ENCODE measurements at regions not wholly inside any gene's neighbourhood (a gene's known extent, or its start where the extent isn't known, plus 50 kb on each side); places are given as distances from the start of the nearest gene placed in this dataset.

DNA sequence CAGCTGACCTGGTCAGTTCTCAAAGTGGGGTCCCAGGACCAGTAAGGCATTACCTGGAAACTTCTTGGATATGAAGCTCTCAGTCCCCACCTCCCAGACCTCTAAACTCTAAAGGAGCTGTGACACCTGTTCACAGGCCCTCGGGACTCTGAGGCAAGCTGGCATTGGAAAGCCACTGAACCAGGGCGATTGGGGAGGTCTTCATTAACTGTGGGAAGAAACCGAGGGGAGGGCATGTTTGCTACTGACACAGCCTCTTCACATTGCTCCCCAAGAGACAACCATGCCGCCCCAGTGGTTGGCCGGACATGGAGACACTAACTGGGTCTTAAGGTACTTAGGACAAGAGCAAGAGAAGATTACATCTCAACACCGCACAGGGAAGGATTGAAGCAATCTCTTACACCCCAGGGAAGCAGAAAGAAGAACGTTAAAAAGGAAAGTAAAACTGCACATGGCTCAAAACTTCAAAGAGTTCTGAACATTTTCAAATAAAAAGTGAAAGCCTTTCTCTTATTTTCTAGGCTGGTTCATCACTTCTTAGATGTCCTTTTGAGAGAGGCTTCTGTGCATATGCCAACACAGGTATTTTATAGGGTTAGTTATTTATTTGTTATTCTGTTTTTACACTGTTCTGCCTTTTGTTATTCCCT is 210.0 kb upstream of the CST7 start:
- no peaks in the 10 kb centered on the region for H3K9me3 ChIP-seq (ENCODE audit: control insufficient read depth, insufficient read depth, low read depth, low read length)
- TF ChIP-seq SIN3A (IDR thresholded peaks at IDR 0.05; ENCODE audit: borderline replicate concordance, insufficient read depth, low read depth, low read length) = no peak
- TF ChIP-seq, protein P1, sequence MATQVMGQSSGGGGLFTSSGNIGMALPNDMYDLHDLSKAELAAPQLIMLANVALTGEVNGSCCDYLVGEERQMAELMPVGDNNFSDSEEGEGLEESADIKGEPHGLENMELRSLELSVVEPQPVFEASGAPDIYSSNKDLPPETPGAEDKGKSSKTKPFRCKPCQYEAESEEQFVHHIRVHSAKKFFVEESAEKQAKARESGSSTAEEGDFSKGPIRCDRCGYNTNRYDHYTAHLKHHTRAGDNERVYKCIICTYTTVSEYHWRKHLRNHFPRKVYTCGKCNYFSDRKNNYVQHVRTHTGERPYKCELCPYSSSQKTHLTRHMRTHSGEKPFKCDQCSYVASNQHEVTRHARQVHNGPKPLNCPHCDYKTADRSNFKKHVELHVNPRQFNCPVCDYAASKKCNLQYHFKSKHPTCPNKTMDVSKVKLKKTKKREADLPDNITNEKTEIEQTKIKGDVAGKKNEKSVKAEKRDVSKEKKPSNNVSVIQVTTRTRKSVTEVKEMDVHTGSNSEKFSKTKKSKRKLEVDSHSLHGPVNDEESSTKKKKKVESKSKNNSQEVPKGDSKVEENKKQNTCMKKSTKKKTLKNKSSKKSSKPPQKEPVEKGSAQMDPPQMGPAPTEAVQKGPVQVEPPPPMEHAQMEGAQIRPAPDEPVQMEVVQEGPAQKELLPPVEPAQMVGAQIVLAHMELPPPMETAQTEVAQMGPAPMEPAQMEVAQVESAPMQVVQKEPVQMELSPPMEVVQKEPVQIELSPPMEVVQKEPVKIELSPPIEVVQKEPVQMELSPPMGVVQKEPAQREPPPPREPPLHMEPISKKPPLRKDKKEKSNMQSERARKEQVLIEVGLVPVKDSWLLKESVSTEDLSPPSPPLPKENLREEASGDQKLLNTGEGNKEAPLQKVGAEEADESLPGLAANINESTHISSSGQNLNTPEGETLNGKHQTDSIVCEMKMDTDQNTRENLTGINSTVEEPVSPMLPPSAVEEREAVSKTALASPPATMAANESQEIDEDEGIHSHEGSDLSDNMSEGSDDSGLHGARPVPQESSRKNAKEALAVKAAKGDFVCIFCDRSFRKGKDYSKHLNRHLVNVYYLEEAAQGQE (IDR thresholded peaks at IDR 0.05; ENCODE audit: insufficient read depth in 1 of 2, low read depth in 2 of 2, low read length in 1 of 2) = no peak
- no peak for TF ChIP-seq TCF7L2 (IDR thresholded peaks at IDR 0.05; ENCODE audit: low read depth, low read length)
- no peak for TF ChIP-seq POLR2AphosphoS5 (IDR thresholded peaks at IDR 0.05; ENCODE audit: low read depth, low read length)
- no peak for DNase-seq (ENCODE audit: low read depth, low spot score)
- in situ Hi-C loops (cut with HindIII; ENCODE audit: low pct_unique_long_range_greater_than_20kb, low sequenced_read_pairs) = no loop called here
- intact Hi-C loops (cut with micrococcal nuclease; ENCODE audit: unreplicated experiment) = no loop called here
- BruUV-seq (replicated peaks) = no TSS peak
- no peaks in the 10 kb centered on the region for H3K36me3 ChIP-seq (ENCODE audit: control insufficient read depth, insufficient read depth, low read length)
- H3K4me1 ChIP-seq (ENCODE audit: control insufficient read depth, insufficient read depth, low read length) = no peaks in the 10 kb centered on the region
- ChIA-PET POLR2A (no interaction called here), CTCF (no interaction called here)
- H3K27ac ChIP-seq (ENCODE audit: low read length) = no peak overlapping the region
- ATAC-seq = no peak
- no peak overlapping the region for H3K4me3 ChIP-seq (ENCODE audit: low read depth in 2 of 2, low read length in 2 of 2)
- no peaks in the 10 kb centered on the region for H3K27me3 ChIP-seq (ENCODE audit: control insufficient read depth, insufficient read depth, low read length)

DNA sequence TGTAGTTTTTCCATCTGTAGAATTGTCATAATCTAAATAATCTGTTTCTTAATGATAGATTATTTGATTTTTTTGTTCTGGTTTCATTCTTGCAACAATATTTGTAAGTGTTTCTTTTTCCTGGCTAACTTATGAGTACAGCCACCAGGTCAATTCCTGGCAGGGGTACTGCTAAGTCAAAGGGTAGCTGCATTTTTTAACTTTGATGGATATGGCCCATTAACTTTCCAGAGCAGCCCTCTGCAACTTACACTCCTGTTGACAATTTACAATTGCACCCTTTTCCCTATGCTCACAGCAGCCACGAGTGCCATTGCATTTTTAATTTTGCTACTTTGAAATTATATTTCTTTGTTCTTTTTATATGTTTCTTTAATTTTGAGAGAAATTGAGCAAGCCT is 209.3 kb upstream of the CST7 start:
- no peak for ATAC-seq
- no peak overlapping the region for H3K4me3 ChIP-seq (ENCODE audit: low read depth in 2 of 2, low read length in 2 of 2)
- no peaks in the 10 kb centered on the region for H3K9me3 ChIP-seq (ENCODE audit: control insufficient read depth, insufficient read depth, low read depth, low read length)
- intact Hi-C loops (cut with micrococcal nuclease; ENCODE audit: unreplicated experiment) = no loop called here
- no peak for DNase-seq (ENCODE audit: low read depth, low spot score)
- in situ Hi-C loops (cut with HindIII; ENCODE audit: low pct_unique_long_range_greater_than_20kb, low sequenced_read_pairs) = no loop called here
- ChIA-PET POLR2A (no interaction called here), CTCF (no interaction called here)
- H3K36me3 ChIP-seq (ENCODE audit: control insufficient read depth, insufficient read depth, low read length) = no peaks in the 10 kb centered on the region
- no peaks in the 10 kb centered on the region for H3K27me3 ChIP-seq (ENCODE audit: control insufficient read depth, insufficient read depth, low read length)
- H3K27ac ChIP-seq (ENCODE audit: low read length) = no peak overlapping the region
- TF ChIP-seq SIN3A (IDR thresholded peaks at IDR 0.05; ENCODE audit: borderline replicate concordance, insufficient read depth, low read depth, low read length) (no peak), POLR2AphosphoS5 (IDR thresholded peaks at IDR 0.05; ENCODE audit: low read depth, low read length) (no peak), TCF7L2 (IDR thresholded peaks at IDR 0.05; ENCODE audit: low read depth, low read length) (no peak)
- TF ChIP-seq, protein P1 (IDR thresholded peaks at IDR 0.05; ENCODE audit: insufficient read depth in 1 of 2, low read depth in 2 of 2, low read length in 1 of 2) = no peak
- TF ChIP-seq, protein P2, sequence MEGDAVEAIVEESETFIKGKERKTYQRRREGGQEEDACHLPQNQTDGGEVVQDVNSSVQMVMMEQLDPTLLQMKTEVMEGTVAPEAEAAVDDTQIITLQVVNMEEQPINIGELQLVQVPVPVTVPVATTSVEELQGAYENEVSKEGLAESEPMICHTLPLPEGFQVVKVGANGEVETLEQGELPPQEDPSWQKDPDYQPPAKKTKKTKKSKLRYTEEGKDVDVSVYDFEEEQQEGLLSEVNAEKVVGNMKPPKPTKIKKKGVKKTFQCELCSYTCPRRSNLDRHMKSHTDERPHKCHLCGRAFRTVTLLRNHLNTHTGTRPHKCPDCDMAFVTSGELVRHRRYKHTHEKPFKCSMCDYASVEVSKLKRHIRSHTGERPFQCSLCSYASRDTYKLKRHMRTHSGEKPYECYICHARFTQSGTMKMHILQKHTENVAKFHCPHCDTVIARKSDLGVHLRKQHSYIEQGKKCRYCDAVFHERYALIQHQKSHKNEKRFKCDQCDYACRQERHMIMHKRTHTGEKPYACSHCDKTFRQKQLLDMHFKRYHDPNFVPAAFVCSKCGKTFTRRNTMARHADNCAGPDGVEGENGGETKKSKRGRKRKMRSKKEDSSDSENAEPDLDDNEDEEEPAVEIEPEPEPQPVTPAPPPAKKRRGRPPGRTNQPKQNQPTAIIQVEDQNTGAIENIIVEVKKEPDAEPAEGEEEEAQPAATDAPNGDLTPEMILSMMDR (IDR thresholded peaks at IDR 0.05) = no peak
- no TSS peak for BruUV-seq (replicated peaks)
- H3K4me1 ChIP-seq (ENCODE audit: control insufficient read depth, insufficient read depth, low read length) = no peaks in the 10 kb centered on the region
